ENCODE measurements at regions not wholly inside any gene's neighbourhood (a gene's known extent, or its start where the extent isn't known, plus 50 kb on each side); places are given as distances from the start of the nearest gene placed in this dataset.

GRCh38 chr9:87146933-87147332 is 199.6 kb upstream of the GAS1 start:
- no peak for DNase-seq (ENCODE audit: insufficient read length)
- TF ChIP-seq TAF1 (IDR thresholded peaks at IDR 0.05; ENCODE audit: borderline replicate concordance, low read depth, low read length), result no peak
- TF ChIP-seq POLR2AphosphoS5 (IDR thresholded peaks at IDR 0.05; ENCODE audit: low read depth, low read length), result no peak
- no peak for TF ChIP-seq POLR2A (IDR thresholded peaks at IDR 0.05; ENCODE audit: low read depth, low read length)
- FAIRE-seq, result no peak

DNA sequence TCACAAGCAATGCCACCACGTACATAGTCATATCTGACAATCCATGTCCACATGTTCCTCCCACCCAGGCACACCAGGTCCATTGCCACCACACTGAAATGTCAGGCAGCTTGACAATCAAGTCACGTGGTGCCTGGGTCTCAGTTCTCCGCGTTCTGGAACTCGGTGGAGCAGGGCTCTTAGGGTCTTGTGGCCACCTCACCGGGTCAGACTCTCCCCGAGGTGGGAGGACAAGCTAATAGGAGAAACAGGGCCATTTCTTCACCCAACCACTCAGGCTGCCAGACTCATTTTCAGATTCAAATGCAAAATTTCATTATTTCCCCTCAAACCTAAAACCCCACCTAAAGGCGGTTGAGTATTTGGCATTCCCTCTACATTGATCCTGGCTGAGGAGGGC is 200.5 kb upstream of the GAS1 start:
- TF ChIP-seq POLR2AphosphoS5 (IDR thresholded peaks at IDR 0.05; ENCODE audit: low read depth, low read length), result no peak
- no peak for TF ChIP-seq TAF1 (IDR thresholded peaks at IDR 0.05; ENCODE audit: borderline replicate concordance, low read depth, low read length)
- no peak for FAIRE-seq
- no peak for DNase-seq (ENCODE audit: insufficient read length)

DNA sequence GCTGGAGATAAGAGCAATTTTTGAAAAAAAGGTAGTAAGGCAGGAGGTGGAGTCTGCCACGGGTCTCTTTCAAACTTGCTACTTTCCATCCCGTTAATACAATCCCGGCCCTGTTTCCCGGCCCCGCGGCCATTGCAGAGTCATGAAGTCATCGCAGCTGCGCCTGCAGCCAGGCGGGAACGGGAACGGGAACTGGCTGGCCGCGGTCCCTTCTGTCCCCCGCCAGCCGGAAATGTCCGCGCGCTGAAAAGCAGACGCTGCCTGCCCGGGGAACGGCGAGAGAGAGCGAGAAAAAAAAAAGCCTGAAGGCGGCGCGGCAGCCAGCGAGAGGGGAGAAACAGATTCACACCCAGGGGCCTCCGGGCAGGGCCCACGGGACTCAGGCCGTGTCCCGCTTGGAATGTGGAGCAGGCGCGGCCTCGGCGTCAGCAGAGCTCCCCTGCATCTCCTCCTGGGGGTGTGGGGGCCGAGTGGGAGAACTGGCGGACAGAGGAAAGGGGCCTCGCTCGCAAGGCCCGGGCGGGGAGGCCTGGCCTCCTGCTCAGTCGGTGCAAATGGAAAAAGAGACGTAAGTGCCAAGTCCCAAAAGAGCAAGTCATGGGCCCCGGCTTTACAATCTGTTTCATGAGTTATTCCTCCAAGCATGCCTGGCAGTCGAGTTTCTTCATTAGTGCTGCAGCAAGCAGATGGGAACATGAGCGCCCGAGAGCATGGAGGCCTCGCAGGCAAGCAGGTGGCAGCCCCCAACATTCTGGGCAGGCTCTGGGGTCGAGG is 201.2 kb upstream of the GAS1 start:
- FAIRE-seq (no peak), DNase-seq (ENCODE audit: insufficient read length) (no peak)
- TF ChIP-seq POLR2A (IDR thresholded peaks at IDR 0.05; ENCODE audit: low read depth, low read length) (no peak), POLR2AphosphoS5 (IDR thresholded peaks at IDR 0.05; ENCODE audit: low read depth, low read length) (no peak), TAF1 (IDR thresholded peaks at IDR 0.05; ENCODE audit: borderline replicate concordance, low read depth, low read length) (no peak)

- FAIRE-seq (no peak), DNase-seq (ENCODE audit: insufficient read length) (no peak)
These were observed 202.5 kb upstream of the GAS1 start for GRCh38 chr9:87149799-87150198.

DNA sequence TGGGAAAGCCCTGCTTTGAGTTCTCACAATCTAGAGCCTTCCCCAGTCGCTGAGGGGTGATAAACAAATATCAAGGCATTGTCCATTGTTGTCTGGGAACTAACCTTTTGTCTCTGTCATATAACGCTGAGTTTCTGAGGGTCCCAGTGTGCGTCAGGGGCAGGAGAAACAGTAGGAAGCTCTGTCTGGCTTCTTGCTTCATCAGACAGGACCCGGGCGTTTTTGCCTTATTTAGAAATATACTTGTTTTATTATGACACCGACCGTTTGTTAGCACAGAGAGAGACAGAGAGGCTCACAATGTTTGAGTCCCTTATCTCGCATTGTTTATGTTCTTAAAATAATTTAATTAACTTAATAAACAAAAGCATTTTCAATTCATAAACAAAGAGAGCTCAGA is 204.9 kb upstream of the GAS1 start:
- FAIRE-seq, result no peak

More at GRCh38 chr9:87149799-87150198, 202.5 kb upstream of the GAS1 start:
- TF ChIP-seq POLR2AphosphoS5 (IDR thresholded peaks at IDR 0.05; ENCODE audit: low read depth, low read length) (no peak), POLR2A (IDR thresholded peaks at IDR 0.05; ENCODE audit: low read depth, low read length) (no peak), TAF1 (IDR thresholded peaks at IDR 0.05; ENCODE audit: borderline replicate concordance, low read depth, low read length) (no peak)

GRCh38 chr9:87156247-87156646 is 208.9 kb upstream of the GAS1 start:
- no peak for DNase-seq (ENCODE audit: insufficient read length)
- TF ChIP-seq TAF1 (IDR thresholded peaks at IDR 0.05; ENCODE audit: borderline replicate concordance, low read depth, low read length), result no peak
- no peak for FAIRE-seq

More for the DNA sequence above, 204.9 kb upstream of the GAS1 start:
- no peak for DNase-seq (ENCODE audit: insufficient read length)
- TF ChIP-seq TAF1 (IDR thresholded peaks at IDR 0.05; ENCODE audit: borderline replicate concordance, low read depth, low read length) (no peak), POLR2A (IDR thresholded peaks at IDR 0.05; ENCODE audit: low read depth, low read length) (no peak), POLR2AphosphoS5 (IDR thresholded peaks at IDR 0.05; ENCODE audit: low read depth, low read length) (no peak)

- no peak for TF ChIP-seq TAF1 (IDR thresholded peaks at IDR 0.05; ENCODE audit: borderline replicate concordance, low read depth, low read length)
- TF ChIP-seq POLR2A (IDR thresholded peaks at IDR 0.05; ENCODE audit: low read depth, low read length), result no peak
- no peak for TF ChIP-seq POLR2AphosphoS5 (IDR thresholded peaks at IDR 0.05; ENCODE audit: low read depth, low read length)
- FAIRE-seq (no peak), DNase-seq (ENCODE audit: insufficient read length) (no peak)
These were observed 210.2 kb upstream of the GAS1 start for GRCh38 chr9:87157366-87158031.

DNA sequence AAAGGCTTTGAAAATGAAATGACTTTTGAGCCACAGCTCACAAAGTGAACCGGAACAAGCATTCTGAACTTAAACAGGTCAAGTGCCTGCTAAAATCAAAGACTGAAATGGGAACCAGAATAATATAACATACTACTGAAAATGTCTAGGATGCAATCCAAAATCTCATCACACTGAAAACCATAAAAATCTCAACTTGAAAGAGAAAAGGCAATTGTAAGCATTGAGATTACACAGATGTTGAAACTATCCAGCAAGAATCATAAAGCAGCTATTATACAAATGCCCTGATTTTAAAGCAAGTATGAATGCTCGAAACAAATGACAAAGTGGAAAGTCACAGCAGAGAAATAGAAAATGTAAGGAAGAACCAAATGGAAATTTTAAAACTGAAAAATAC is 211.5 kb upstream of the GAS1 start:
- TF ChIP-seq POLR2AphosphoS5 (IDR thresholded peaks at IDR 0.05; ENCODE audit: low read depth, low read length) (no peak), TAF1 (IDR thresholded peaks at IDR 0.05; ENCODE audit: borderline replicate concordance, low read depth, low read length) (no peak), POLR2A (IDR thresholded peaks at IDR 0.05; ENCODE audit: low read depth, low read length) (no peak)
- no peak for FAIRE-seq
- no peak for DNase-seq (ENCODE audit: insufficient read length)

GRCh38 chr9:87160148-87161102 is 213.1 kb upstream of the GAS1 start:
- FAIRE-seq (no peak), DNase-seq (ENCODE audit: insufficient read length) (no peak)
- TF ChIP-seq POLR2AphosphoS5 (IDR thresholded peaks at IDR 0.05; ENCODE audit: low read depth, low read length) (no peak), POLR2A (IDR thresholded peaks at IDR 0.05; ENCODE audit: low read depth, low read length) (no peak), TAF1 (IDR thresholded peaks at IDR 0.05; ENCODE audit: borderline replicate concordance, low read depth, low read length) (no peak)

DNA sequence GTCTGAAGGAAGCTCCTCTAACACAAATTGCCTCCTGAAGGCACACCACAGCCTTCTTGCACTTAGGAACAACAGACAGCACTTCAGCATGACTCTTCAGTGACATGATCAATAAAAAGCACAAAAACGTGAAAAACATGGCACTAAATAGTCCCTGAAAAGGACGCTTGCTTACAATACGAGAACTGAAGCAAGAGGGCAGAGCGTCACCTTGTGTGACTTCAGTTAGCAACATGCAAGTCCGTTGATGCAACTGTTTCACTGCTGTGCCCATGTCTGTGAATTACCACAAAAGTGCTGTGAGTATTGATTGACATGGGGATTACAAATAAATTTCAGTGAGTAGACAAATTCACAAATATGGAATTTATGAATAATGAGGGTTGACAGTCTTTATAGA is 219.9 kb upstream of the GAS1 start:
- no peak for TF ChIP-seq POLR2A (IDR thresholded peaks at IDR 0.05; ENCODE audit: low read depth, low read length)
- no peak for TF ChIP-seq TAF1 (IDR thresholded peaks at IDR 0.05; ENCODE audit: borderline replicate concordance, low read depth, low read length)
- no peak for TF ChIP-seq POLR2AphosphoS5 (IDR thresholded peaks at IDR 0.05; ENCODE audit: low read depth, low read length)
- no peak for DNase-seq (ENCODE audit: insufficient read length)

GRCh38 chr9:87167582-87167981 is 220.3 kb upstream of the GAS1 start:
- TF ChIP-seq POLR2A (IDR thresholded peaks at IDR 0.05; ENCODE audit: low read depth, low read length), result no peak
- no peak for TF ChIP-seq TAF1 (IDR thresholded peaks at IDR 0.05; ENCODE audit: borderline replicate concordance, low read depth, low read length)
- no peak for TF ChIP-seq POLR2AphosphoS5 (IDR thresholded peaks at IDR 0.05; ENCODE audit: low read depth, low read length)
- no peak for FAIRE-seq
- DNase-seq (ENCODE audit: insufficient read length), result no peak

More for the DNA sequence above, 219.9 kb upstream of the GAS1 start:
- no peak for FAIRE-seq

Data from GM12892 (cell line).